Peyer's patch (tissue), 4 donors: ENCODE measurements at regions not wholly inside any gene's neighbourhood (a gene's known extent, or its start where the extent isn't known, plus 50 kb on each side); places are given as distances from the start of the nearest gene placed in this dataset.

ENCODE experiments used
- POLR2A ChIP-seq, 2 donors: fragments of 450-650 bp; IDR thresholded peaks; one replicate each; pipeline ENCODE4 v1.5.1; 2017; ENCODE audit warnings: antibody characterized with exemption in 2 of 2, mild to moderate bottlenecking in 2 of 2, moderate library complexity in 2 of 2
- TF ChIP-seq, protein P1 (sequence below), 6 experiments: fragments of 450-650 bp in 4 of 6; fragments of 200-600 bp in 2 of 6; sonication (generic) in 1 of 6; IDR thresholded peaks; one replicate each; pipeline ENCODE4 v1.5.1; 2017 to 2019; ENCODE audit warnings: antibody characterized with exemption in 6 of 6, mild to moderate bottlenecking in 3 of 6, moderate library complexity in 1 of 6

DNA sequence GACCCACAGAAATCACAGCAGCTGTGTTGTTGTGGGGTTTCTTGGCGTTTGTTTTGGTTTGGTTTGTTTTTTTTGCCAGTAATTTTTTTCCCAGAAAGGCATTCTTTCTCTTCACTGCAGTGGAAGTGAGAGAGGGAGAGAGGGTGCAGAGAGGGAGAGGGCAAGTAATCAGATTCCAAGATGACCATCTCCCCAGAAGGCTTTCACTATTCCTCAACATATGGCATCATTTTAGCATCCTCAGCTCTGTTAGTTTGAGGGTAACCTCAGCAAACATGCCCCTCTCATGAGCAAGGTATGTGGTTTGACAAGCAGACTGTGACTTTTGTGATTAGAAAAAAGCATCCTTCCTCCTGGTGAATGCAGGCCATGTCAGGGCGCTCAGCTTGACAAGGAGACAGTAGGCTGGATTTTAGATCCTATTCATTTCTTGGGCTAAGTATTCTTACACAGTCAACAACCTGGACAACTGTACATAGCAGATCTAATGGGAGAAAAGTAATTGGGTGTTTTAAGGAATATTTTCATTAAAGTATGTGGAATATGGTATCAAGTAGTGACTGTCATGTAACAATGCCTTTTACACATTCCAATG is 86.3 kb upstream of the PIK3CG start:
- TF ChIP-seq, protein P1, sequence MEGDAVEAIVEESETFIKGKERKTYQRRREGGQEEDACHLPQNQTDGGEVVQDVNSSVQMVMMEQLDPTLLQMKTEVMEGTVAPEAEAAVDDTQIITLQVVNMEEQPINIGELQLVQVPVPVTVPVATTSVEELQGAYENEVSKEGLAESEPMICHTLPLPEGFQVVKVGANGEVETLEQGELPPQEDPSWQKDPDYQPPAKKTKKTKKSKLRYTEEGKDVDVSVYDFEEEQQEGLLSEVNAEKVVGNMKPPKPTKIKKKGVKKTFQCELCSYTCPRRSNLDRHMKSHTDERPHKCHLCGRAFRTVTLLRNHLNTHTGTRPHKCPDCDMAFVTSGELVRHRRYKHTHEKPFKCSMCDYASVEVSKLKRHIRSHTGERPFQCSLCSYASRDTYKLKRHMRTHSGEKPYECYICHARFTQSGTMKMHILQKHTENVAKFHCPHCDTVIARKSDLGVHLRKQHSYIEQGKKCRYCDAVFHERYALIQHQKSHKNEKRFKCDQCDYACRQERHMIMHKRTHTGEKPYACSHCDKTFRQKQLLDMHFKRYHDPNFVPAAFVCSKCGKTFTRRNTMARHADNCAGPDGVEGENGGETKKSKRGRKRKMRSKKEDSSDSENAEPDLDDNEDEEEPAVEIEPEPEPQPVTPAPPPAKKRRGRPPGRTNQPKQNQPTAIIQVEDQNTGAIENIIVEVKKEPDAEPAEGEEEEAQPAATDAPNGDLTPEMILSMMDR (IDR thresholded peaks at IDR 0.05): no peak
- no peak for TF ChIP-seq POLR2A (IDR thresholded peaks at IDR 0.05)
